OCI-LY7 (cell line): ENCODE measurements at regions not wholly inside any gene's neighbourhood (a gene's known extent, or its start where the extent isn't known, plus 50 kb on each side); places are given as distances from the start of the nearest gene placed in this dataset.

ENCODE experiments used
- BruUV-seq: library from RNA; stranded (reverse); fragments of 400-500 nt; replicated peaks from 2 replicates; lab custom pipeline; 2021; lab: Mats Ljungman, UMichigan
- CTCF ChIA-PET: fragments of 300-600 bp; sonication (Branson Sonifier 250); formaldehyde crosslinking; loops from one replicate; lab custom pipeline; 2022; ENCODE audit warnings: antibody characterized with exemption; ENCODE audit not compliant: unreplicated experiment; lab: Charles Lee
- POLR2A ChIA-PET: fragments of 300-600 bp; sonication (Branson Sonifier 250); formaldehyde crosslinking; loops from one replicate; lab custom pipeline; 2022; ENCODE audit warnings: antibody characterized with exemption; lab: Charles Lee
- DNase-seq: peaks from one replicate; pipeline ENCODE4 v3.0.0-alpha.2; 2015; ENCODE audit warnings: low spot score
- H2AFZ ChIP-seq: fragments of 200-600 bp; sonication (generic), shearing (Covaris generic); 2 replicates; pipeline ENCODE4 v1.6.1; 2014; ENCODE audit warnings: mild to moderate bottlenecking, antibody characterized with exemption, low read length, moderate library complexity
- H3K27ac ChIP-seq: fragments of 200-600 bp; sonication (generic); 2 replicates; pipeline ENCODE4 v1.5.1; 2014; ENCODE audit warnings: mixed run types, low read depth, mild to moderate bottlenecking, moderate library complexity, low read length, inconsistent platforms; ENCODE audit not compliant: poor library complexity, severe bottlenecking
- H3K36me3 ChIP-seq: fragments of 200-600 bp; sonication (generic); 2 replicates; pipeline ENCODE4 v1.6.1; 2014; ENCODE audit warnings: mild to moderate bottlenecking, antibody characterized with exemption, low read length, moderate library complexity, mixed read lengths; ENCODE audit not compliant: insufficient read depth
- H3K4me1 ChIP-seq: fragments of 200-600 bp; sonication (generic); 2 replicates; pipeline ENCODE4 v1.5.1; 2014; ENCODE audit warnings: mild to moderate bottlenecking, low read length; ENCODE audit not compliant: insufficient read depth, poor library complexity, severe bottlenecking
- H3K4me2 ChIP-seq: fragments of 200-600 bp; sonication (generic); 2 replicates; pipeline ENCODE4 v1.6.1; 2014; ENCODE audit warnings: mild to moderate bottlenecking, low read length
- H3K4me3 ChIP-seq: fragments of 200-600 bp; sonication (generic); 2 replicates; pipeline ENCODE4 v1.5.1; 2014; ENCODE audit warnings: mild to moderate bottlenecking, low read depth, low read length; ENCODE audit not compliant: poor library complexity, severe bottlenecking
- H3K79me2 ChIP-seq: fragments of 200-600 bp; sonication (generic); 2 replicates; pipeline ENCODE4 v1.6.1; 2016; ENCODE audit warnings: low read depth, mild to moderate bottlenecking, low read length, moderate library complexity, mixed read lengths; ENCODE audit not compliant: insufficient read depth
- H3K9me2 ChIP-seq: fragments of 200-600 bp; sonication (generic); 2 replicates; pipeline ENCODE4 v1.6.1; 2016; ENCODE audit warnings: mild to moderate bottlenecking, low read length, mixed read lengths; ENCODE audit not compliant: insufficient read depth
- H3K9me3 ChIP-seq: fragments of 200-600 bp; sonication (generic); 2 replicates; pipeline ENCODE4 v1.6.1; 2014; ENCODE audit warnings: mild to moderate bottlenecking, mixed run types, low read length, mixed read lengths
- H4K20me1 ChIP-seq: fragments of 200-600 bp; sonication (generic); 2 replicates; pipeline ENCODE4 v1.6.1; 2014; ENCODE audit warnings: mild to moderate bottlenecking, antibody characterized with exemption, low read length, moderate library complexity, mixed read lengths; ENCODE audit not compliant: insufficient read depth
- CTCF ChIP-seq: fragments of 200-600 bp; sonication (generic); conservative IDR thresholded peaks from 2 replicates; pipeline ENCODE4 v1.5.1; 2014; ENCODE audit warnings: mild to moderate bottlenecking, antibody characterized with exemption, low read length, moderate library complexity, mixed read lengths
- EZH2phosphoT487 ChIP-seq: fragments of 200-600 bp; sonication (generic); IDR thresholded peaks from 2 replicates; pipeline ENCODE4 v1.6.1; 2018; ENCODE audit warnings: low read depth, borderline replicate concordance, mild to moderate bottlenecking, mixed run types, antibody characterized with exemption, low read length, moderate library complexity, mixed read lengths
- intact Hi-C: fragments of 100-400 bp; cut with micrococcal nuclease; formaldehyde crosslinking; loops from one replicate; pipeline ENCODE4 v1.10.0; 2022; ENCODE audit not compliant: unreplicated experiment

- H2AFZ ChIP-seq, result no peak overlapping the region
- H3K9me2 ChIP-seq, result no peaks in the 10 kb centered on the region
- H3K4me1 ChIP-seq, result no peaks in the 10 kb centered on the region
- BruUV-seq, result no TSS peak
- intact Hi-C loops, result no loop called here
- H3K27ac ChIP-seq, result no peak overlapping the region
- TF ChIP-seq CTCF (no peak), EZH2phosphoT487 (no peak)
- no peak overlapping the region for H3K4me3 ChIP-seq
- H3K36me3 ChIP-seq, result no peaks in the 10 kb centered on the region
- ChIA-PET POLR2A (interaction anchor here (0.5 kb wide), 1 partner anchor 681 kb away, joined by 11 read pairs; no protein-coding TSS in a partner anchor), CTCF (no interaction called here)
- no peak overlapping the region for H3K4me2 ChIP-seq
- DNase-seq, result no peak
- no peaks in the 10 kb centered on the region for H3K9me3 ChIP-seq
- no peaks in the 10 kb centered on the region for H4K20me1 ChIP-seq
- H3K79me2 ChIP-seq, result no peaks in the 10 kb centered on the region
Observed at GRCh38 chr2:121133551-121134319, 151.3 kb downstream of the TFCP2L1 start.

- H3K79me2 ChIP-seq, result no peaks in the 10 kb centered on the region
- intact Hi-C loops, result no loop called here
- no peak overlapping the region for H3K4me2 ChIP-seq
- no peaks in the 10 kb centered on the region for H3K4me1 ChIP-seq
- TF ChIP-seq CTCF (no peak), EZH2phosphoT487 (no peak)
- ChIA-PET CTCF (no interaction called here), POLR2A (no interaction called here)
- BruUV-seq, result no TSS peak
- H3K9me3 ChIP-seq, result no peaks in the 10 kb centered on the region
- H2AFZ ChIP-seq, result no peak overlapping the region
- H3K4me3 ChIP-seq, result no peak overlapping the region
- no peaks in the 10 kb centered on the region for H3K36me3 ChIP-seq
- no peak overlapping the region for H3K27ac ChIP-seq
- DNase-seq, result no peak
- H3K9me2 ChIP-seq, result no peaks in the 10 kb centered on the region
- H4K20me1 ChIP-seq, result no peaks in the 10 kb centered on the region
Observed at GRCh38 chr2:121134728-121135127, 150.3 kb downstream of the TFCP2L1 start.

GRCh38 chr2:121135168-121135853 lies 149.7 kb downstream of the TFCP2L1 start:
- H3K4me1 ChIP-seq, result no peaks in the 10 kb centered on the region
- intact Hi-C loops, result no loop called here
- DNase-seq, result no peak
- no peak overlapping the region for H3K27ac ChIP-seq
- no peak overlapping the region for H2AFZ ChIP-seq
- TF ChIP-seq EZH2phosphoT487 (no peak), CTCF (no peak)
- H4K20me1 ChIP-seq, result no peaks in the 10 kb centered on the region
- ChIA-PET CTCF (no interaction called here), POLR2A (interaction anchor here (0.6 kb wide), 1 partner anchor 17 kb away, joined by 3 read pairs; no protein-coding TSS in a partner anchor)
- no peak overlapping the region for H3K4me3 ChIP-seq
- no peaks in the 10 kb centered on the region for H3K9me2 ChIP-seq
- no peaks in the 10 kb centered on the region for H3K9me3 ChIP-seq
- BruUV-seq, result no TSS peak
- no peak overlapping the region for H3K4me2 ChIP-seq
- H3K36me3 ChIP-seq, result no peaks in the 10 kb centered on the region
- H3K79me2 ChIP-seq, result no peaks in the 10 kb centered on the region
